HG03280 (cell line): ENCODE measurements at regions not wholly inside any gene's neighbourhood (a gene's known extent, or its start where the extent isn't known, plus 50 kb on each side); places are given as distances from the start of the nearest gene placed in this dataset.
"Not testable (repeated sequence)": the region's sequence is repeated elsewhere in the genome, so short reads cannot be mapped to it uniquely, and the experiment has no call there.

Experiments used
- ATAC-seq: cut with Tn5 transposase; IDR thresholded peaks from one replicate; pipeline ENCODE4 v1.9.1; 2021; ENCODE audit warnings: mild to moderate bottlenecking, moderate library complexity; ENCODE audit not compliant: unreplicated experiment

DNA sequence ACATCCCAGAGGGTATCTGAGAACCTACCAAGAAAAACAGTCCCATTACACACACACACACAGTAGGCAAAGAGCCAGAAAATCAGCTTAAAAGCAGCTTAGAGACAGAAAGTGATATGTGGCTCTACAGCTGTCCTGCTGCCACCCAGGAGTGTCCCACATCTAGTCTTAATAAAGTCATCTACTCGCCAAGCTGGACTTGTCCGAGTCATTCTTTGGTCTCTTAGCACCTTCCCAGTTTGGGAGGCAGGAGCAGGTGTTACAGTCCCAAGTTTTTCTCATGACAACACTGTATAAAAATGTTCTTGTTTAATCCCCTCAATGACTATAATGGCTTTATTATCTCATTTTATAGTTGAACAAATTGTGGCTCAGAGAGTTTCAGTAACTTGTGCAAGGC is 252.5 kb upstream of the CASK start:
- ATAC-seq = no peak

DNA sequence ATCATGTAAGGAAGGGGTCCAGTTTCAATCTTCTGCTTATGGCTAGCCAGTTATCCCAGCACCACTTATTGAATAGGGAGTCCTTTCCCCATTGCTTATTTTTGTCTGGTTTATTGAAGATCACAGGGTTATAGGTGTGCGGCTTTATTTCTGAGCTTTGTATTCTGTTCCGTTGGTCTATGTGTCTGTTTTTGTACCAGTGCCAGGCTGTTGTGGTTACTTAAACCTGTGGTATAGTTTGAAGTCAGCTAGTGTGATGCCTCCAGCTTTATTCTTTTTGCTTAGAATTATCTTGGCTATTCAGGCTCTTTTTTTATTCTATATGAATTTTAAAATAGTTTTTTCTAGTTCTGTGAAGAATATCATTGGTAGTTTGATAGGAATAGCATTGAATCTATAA is 234.6 kb upstream of the CASK start:
- ATAC-seq = not testable (repeated sequence)

DNA sequence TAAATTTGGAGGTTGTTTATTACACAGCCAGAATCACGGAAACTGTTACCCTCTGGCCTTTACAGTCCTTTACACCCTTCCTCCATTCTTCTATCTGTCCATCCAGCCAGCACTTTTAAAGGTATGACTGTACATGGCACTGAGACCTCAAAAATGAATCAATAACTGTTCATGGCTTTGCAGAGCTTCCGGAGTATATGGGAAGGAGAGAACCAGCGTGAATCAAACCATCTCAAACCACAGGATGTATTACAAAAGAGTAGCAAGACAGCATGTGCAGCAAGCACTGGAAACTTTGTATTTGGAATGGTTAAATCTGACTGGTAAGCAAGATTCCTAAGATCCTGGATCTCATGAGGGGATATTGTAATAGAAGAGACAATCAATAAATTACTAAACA is 228.5 kb upstream of the CASK start:
- ATAC-seq = no peak

DNA sequence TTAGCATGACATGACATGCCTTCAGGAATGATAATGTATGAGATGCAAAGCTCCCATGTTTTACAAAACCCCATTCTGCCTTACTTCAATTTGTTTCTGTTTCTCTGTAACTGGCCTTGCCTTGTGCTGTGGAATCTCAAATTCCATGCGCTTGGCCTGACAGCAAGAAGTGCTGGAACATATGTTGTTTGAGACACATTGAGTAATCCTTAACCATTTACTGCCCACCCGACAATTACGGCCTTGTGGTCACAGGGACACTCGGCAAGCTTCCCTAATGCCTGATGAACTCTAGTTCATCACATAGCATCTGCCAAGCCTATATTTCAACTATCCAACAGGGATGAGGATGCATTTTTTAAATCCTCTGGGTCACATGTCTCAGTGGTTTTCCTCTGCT is 226.4 kb upstream of the CASK start:
- no peak for ATAC-seq

GRCh38 chrX:42149281-42149680 is 225.9 kb upstream of the CASK start:
- no peak for ATAC-seq

DNA sequence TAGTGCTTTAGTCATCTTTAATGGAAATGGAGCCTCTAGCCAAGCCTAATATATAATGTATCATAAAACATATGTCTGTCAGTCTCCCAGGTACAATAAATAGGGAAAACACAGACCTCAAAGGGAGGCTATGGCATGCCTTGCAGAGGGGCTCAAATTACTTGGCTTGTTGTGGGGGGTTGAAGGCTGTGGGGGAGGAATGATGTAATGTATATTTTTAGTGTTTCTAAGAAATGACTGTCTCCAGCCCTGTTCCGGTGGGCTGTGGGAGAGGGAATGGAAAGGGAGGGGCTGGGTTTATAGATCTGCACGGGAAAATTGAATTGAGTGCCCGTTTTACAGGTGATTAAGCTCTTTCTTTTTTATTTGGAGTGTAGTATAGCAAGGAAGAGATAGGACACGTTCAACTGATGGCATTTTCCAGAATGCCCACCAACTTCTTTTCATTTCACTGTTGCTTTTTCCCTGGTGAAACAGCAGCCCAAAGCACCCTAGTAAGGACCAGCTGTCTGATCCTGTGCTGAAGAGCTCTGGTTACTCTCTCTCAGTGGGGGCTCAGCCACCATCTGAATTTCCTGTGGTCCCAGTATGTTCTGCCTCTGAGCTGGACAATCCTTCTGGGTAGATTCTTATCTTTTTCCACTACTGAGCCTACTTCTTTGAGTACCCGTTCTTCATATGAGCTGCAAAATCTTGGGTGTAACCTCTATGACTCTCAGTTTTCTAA is 220.7 kb upstream of the CASK start:
- ATAC-seq = no peak

GRCh38 chrX:42140320-42140719 is 217.0 kb upstream of the CASK start:
- no peak for ATAC-seq

DNA sequence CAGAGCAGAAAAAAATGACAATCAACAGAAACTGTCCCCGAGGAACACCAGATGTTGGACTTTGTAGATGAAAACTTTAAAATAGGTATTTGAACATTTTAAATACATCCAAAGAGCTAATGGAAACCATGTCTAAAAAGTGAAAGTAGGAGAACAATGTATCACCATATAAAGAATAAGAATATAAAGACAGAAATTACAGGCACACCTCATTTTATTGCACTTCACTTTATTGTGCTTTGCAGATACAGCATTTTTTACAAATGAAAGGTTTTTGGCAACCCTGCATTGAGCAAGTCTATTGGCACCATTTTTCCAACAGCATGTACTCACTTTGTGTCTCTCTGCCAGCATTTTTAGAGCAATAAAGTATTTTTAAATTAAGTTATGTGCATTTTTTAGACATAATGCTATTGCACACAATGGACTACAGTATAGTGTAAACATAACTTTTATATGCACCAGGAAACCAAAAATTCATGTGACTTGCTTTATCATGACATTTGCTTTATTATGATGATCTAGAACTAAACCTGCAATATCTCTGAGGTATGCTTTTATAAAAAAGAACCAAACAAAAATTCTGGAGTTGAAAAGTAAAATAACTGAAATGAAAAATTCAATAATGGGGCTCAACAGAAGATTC is 212.4 kb upstream of the CASK start:
- ATAC-seq = no peak

DNA sequence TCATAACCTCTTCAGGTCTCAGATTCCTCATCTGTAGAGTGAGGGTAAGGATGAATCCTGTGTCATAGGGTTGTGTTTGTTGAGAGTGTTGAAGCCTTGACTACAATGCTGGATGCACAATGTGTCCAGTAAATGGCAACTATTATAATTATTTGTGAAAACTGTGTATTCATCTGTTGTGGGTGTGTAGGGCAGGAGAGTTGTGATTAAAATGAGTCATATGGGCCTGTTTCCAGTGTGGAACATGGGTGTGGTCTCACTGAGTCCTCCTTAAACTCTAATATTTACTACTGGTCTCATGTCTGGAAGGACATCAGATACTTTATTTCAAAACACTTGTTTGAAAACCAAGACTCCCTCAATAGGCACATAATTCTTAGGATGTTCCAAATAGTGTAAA is 208.5 kb upstream of the CASK start:
- no peak for ATAC-seq

GRCh38 chrX:42129022-42129940 is 205.9 kb upstream of the CASK start:
- no peak for ATAC-seq

- no peak for ATAC-seq
These were observed 205.2 kb upstream of the CASK start for GRCh38 chrX:42128587-42128986.

- ATAC-seq = no peak
These were observed 204.7 kb upstream of the CASK start for GRCh38 chrX:42128020-42128419.

- ATAC-seq = no peak
These were observed 204.2 kb upstream of the CASK start for GRCh38 chrX:42127563-42127962.

GRCh38 chrX:42123369-42123768 is 200.0 kb upstream of the CASK start:
- no peak for ATAC-seq

DNA sequence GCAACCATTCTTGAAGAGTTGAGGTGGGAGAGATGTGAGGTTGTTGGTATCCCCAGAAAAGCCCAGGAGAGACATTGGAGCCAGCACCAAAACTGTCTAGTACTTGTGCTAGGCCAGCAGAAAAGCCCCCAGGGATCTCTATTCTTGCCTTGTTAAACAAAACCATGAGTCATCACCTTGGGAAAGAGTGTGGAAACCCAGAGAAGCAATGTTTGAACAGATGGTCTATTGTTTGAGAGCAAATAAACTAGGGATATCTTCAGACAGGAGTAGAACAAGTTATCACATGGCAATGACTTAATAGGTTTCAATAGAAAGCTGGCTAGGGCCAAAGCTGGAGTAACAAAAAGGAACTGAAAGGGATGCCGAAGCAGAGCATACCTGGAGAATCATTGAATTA is 195.7 kb upstream of the CASK start:
- ATAC-seq = no peak

GRCh38 chrX:42117318-42117717 is 194.0 kb upstream of the CASK start:
- no peak for ATAC-seq

GRCh38 chrX:42109428-42109827 is 186.1 kb upstream of the CASK start:
- ATAC-seq = no peak

- ATAC-seq = no peak
These were observed 184.4 kb upstream of the CASK start for GRCh38 chrX:42107495-42108488.

DNA sequence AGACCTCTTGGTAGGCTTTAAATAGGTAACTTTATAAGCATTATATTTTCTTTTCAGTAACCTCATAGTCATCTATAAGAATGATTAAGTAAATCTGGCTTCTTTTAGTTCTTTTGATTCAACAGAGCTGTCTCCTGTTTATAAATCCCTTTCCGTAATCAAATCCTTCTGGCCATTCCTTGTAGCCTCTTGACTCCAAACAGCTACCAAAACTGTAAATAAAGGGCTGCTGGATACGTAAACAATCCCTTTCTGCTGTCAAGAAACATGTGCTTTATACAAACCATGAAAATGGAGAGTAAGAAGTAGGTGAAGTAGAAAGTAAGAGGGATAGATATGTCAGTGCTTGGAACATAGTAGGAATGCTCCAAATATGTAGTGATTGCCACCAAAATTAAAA is 183.2 kb upstream of the CASK start:
- no peak for ATAC-seq

GRCh38 chrX:42102586-42103282 is 179.4 kb upstream of the CASK start:
- no peak for ATAC-seq
